Ovary (tissue), 7 donors: ENCODE measurements at regions not wholly inside any gene's neighbourhood (a gene's known extent, or its start where the extent isn't known, plus 50 kb on each side); places are given as distances from the start of the nearest gene placed in this dataset.

ENCODE experiments used
- DNase-seq, 5 donors: peaks; one replicate each; pipeline ENCODE4 v3.0.0-alpha.2; 2019 to 2020
- H3K27ac ChIP-seq, 2 donors: fragments of 200-600 bp; one replicate each; pipeline versions ENCODE4 v1.5.1 to v1.8.0; 2019 to 2022
- H3K27me3 ChIP-seq: fragments of 200-600 bp; one replicate; pipeline ENCODE4 v1.8.0; 2022
- H3K36me3 ChIP-seq: fragments of 200-600 bp; sonication (generic); one replicate; pipeline ENCODE4 v1.5.1; 2019
- H3K4me1 ChIP-seq: one replicate; pipeline ENCODE4 v1.8.1; 2013; ENCODE audit warnings: mild to moderate bottlenecking, moderate library complexity; ENCODE audit not compliant: insufficient read depth
- H3K4me3 ChIP-seq: fragments of 200-600 bp; sonication (generic); one replicate; pipeline ENCODE4 v1.5.1; 2017
- H3K9me3 ChIP-seq, 2 donors: fragments of 200-600 bp in 1 of 2; sonication (generic) in 1 of 2; one replicate each; pipeline versions ENCODE4 v1.5.1 to v1.8.1; 2013 to 2019; ENCODE audit warnings: mild to moderate bottlenecking in 1 of 2, moderate library complexity in 1 of 2
- EP300 ChIP-seq: sonication (generic); formaldehyde crosslinking; IDR thresholded peaks from one replicate; pipeline ENCODE4 v1.6.1; 2017; ENCODE audit warnings: antibody characterized with exemption
- POLR2A ChIP-seq: fragments of 450-650 bp; IDR thresholded peaks from one replicate; pipeline ENCODE4 v1.6.1; 2017; ENCODE audit warnings: antibody characterized with exemption, mild to moderate bottlenecking, moderate library complexity
- WGBS, 3 donors: extraction: QIAGEN DNeasy Blood & Tissue Kit in 1 of 3; methylation state at CpG; one replicate each; pipeline versions ENCODE4 v1.1.5 to v1.1.7; 2013 to 2017; 5-methylcytosine and 5-hydroxymethylcytosine counted together
- intact Hi-C, 4 donors: fragments of 100-400 bp; cut with DNase I; formaldehyde crosslinking; loops; one replicate each; pipeline versions ENCODE4 v1.11.0 to v1.15.1; 2022 to 2023
- TF ChIP-seq, protein P1 (sequence below), 3 donors: fragments of 450-650 bp in 2 of 3; fragments of 200-600 bp in 1 of 3; IDR thresholded peaks; one replicate each; pipeline versions ENCODE4 v1.5.1 to v1.8.0; 2016 to 2022; ENCODE audit warnings: antibody characterized with exemption in 3 of 3, mild to moderate bottlenecking in 1 of 3
- donor health status: DM: no; HTN: no; CAD: no; lungs with moderate emphysema.
- donor health status: DM: no; HTN: no; CAD: no.
- donor health status: Bipolar disorder and iron deficiency.
- donor health status: DM: no; HTN: no; CAD: no.
- donor health status: DM: yes; HTN: yes; CAD: no.

GRCh38 chr7:13078105-13078504 lies 390.7 kb downstream of the ARL4A start:
- Histone ChIP-seq H3K4me3 (no peak overlapping the region), H3K4me1 (no peaks in the 10 kb centered on the region), H3K27me3 (no peaks in the 10 kb centered on the region), H3K9me3 (no peaks in the 10 kb centered on the region), H3K36me3 (no peaks in the 10 kb centered on the region), H3K27ac (no peak overlapping the region)
- TF ChIP-seq EP300 (no peak), POLR2A (no peak)
- TF ChIP-seq, protein P1, sequence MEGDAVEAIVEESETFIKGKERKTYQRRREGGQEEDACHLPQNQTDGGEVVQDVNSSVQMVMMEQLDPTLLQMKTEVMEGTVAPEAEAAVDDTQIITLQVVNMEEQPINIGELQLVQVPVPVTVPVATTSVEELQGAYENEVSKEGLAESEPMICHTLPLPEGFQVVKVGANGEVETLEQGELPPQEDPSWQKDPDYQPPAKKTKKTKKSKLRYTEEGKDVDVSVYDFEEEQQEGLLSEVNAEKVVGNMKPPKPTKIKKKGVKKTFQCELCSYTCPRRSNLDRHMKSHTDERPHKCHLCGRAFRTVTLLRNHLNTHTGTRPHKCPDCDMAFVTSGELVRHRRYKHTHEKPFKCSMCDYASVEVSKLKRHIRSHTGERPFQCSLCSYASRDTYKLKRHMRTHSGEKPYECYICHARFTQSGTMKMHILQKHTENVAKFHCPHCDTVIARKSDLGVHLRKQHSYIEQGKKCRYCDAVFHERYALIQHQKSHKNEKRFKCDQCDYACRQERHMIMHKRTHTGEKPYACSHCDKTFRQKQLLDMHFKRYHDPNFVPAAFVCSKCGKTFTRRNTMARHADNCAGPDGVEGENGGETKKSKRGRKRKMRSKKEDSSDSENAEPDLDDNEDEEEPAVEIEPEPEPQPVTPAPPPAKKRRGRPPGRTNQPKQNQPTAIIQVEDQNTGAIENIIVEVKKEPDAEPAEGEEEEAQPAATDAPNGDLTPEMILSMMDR (IDR thresholded peaks at IDR 0.05), result no peak
- DNase-seq, result no peak
- intact Hi-C loops, result no loop called here
- 25 to 53% (median 36%) methylated on average over 3 of the region's 3 CpGs for WGBS, 3 donors

DNA sequence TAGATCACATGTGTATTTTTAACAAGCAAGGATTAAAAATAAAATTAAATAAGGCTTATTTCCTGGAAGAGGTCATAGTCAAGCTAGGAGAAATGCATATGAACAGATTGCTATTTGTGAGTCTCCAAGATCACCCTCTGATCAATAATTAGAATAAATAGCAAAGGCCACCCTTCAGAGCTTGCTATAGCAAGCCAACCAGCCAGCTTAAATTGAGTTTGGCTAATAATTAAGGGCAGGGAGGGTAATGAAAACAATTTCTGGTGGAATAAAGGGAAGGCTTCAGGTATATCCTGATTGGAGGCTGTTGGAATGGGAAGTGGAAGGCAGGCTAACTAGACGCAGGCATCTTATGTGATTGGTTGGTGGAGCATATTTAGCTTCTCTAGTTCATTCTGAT lies 403.5 kb downstream of the ARL4A start:
- DNase-seq, result no peak
- intact Hi-C loops, result no loop called here
- no peaks in the 10 kb centered on the region for H3K36me3 ChIP-seq
- no peak overlapping the region for H3K27ac ChIP-seq
- H3K27me3 ChIP-seq, result no peaks in the 10 kb centered on the region
- WGBS, 3 donors, result 82 to 97% (median 92%) methylated on average over 1 of the region's 1 CpG
- no peaks in the 10 kb centered on the region for H3K9me3 ChIP-seq
- no peak overlapping the region for H3K4me3 ChIP-seq
- TF ChIP-seq EP300 (no peak), POLR2A (no peak)
- TF ChIP-seq, protein P1 (IDR thresholded peaks at IDR 0.05), result no peak
- H3K4me1 ChIP-seq, result no peaks in the 10 kb centered on the region

GRCh38 chr7:13091974-13092707 lies 404.7 kb downstream of the ARL4A start:
- Histone ChIP-seq H3K4me1 (no peaks in the 10 kb centered on the region), H3K27ac (no peak overlapping the region), H3K4me3 (no peak overlapping the region), H3K27me3 (no peaks in the 10 kb centered on the region), H3K9me3 (no peaks in the 10 kb centered on the region), H3K36me3 (no peaks in the 10 kb centered on the region)
- WGBS, 3 donors, result 13 to 24% (median 19%) methylated on average over 4 of the region's 4 CpGs
- no peak for DNase-seq
- TF ChIP-seq EP300 (no peak), POLR2A (no peak)
- TF ChIP-seq, protein P1 (IDR thresholded peaks at IDR 0.05), result no peak
- intact Hi-C loops, result no loop called here

GRCh38 chr7:13092708-13093005 lies 405.2 kb downstream of the ARL4A start:
- TF ChIP-seq, protein P1 (IDR thresholded peaks at IDR 0.05), result no peak
- TF ChIP-seq EP300 (no peak), POLR2A (no peak)
- DNase-seq, result no peak
- intact Hi-C loops, result no loop called here
- H3K27ac ChIP-seq, result no peak overlapping the region
- H3K27me3 ChIP-seq, result no peaks in the 10 kb centered on the region
- no peak overlapping the region for H3K4me3 ChIP-seq
- no peaks in the 10 kb centered on the region for H3K36me3 ChIP-seq
- WGBS, 3 donors, result 17 to 40% (median 30%) methylated on average over 2 of the region's 2 CpGs
- H3K9me3 ChIP-seq, result no peaks in the 10 kb centered on the region
- no peaks in the 10 kb centered on the region for H3K4me1 ChIP-seq
